H1 (cell line): ENCODE measurements at regions not wholly inside any gene's neighbourhood (a gene's known extent, or its start where the extent isn't known, plus 50 kb on each side); places are given as distances from the start of the nearest gene placed in this dataset.
"Not testable (repeated sequence)": the region's sequence is repeated elsewhere in the genome, so short reads cannot be mapped to it uniquely, and the experiment has no call there.

Experiments used
- CTCF ChIA-PET: fragments of 300-600 bp; sonication (Branson Sonifier 250); formaldehyde crosslinking; loops from one replicate; lab custom pipeline; 2021; ENCODE audit not compliant: partially characterized antibody; lab: Charles Lee
- POLR2A ChIA-PET: fragments of 300-600 bp; sonication (Branson Sonifier 250); formaldehyde crosslinking; loops from one replicate; lab custom pipeline; 2021; ENCODE audit warnings: inconsistent platforms; ENCODE audit not compliant: partially characterized antibody; lab: Charles Lee
- DNase-seq, 2 experiments: peaks; one replicate each; pipeline versions ENCODE4 v3.0.0 to v3.0.0-alpha.2; 2010 to 2022; ENCODE audit warnings: low spot score in 2 of 2, low read depth in 1 of 2, mixed read lengths in 1 of 2
- FAIRE-seq: peaks from 2 replicates; lab custom pipeline; 2011; peaks lifted over from hg19 to GRCh38; lab: Jason Lieb, UNC
- H2AFZ ChIP-seq: 2 replicates; pipeline ENCODE4 v1.8.1; 2012; ENCODE audit warnings: low read length, inconsistent platforms
- H2AK5ac ChIP-seq: 2 replicates; pipeline ENCODE4 v1.6.1; 2013; ENCODE audit warnings: low read depth, low read length
- H2BK120ac ChIP-seq: replicated peaks from 2 replicates; pipeline ENCODE3; 2013; ENCODE audit warnings: low read depth, low read length, inconsistent platforms
- H2BK12ac ChIP-seq: 2 replicates; pipeline ENCODE4 v1.6.1; 2013; ENCODE audit warnings: low read depth, low read length
- H2BK15ac ChIP-seq: 2 replicates; pipeline ENCODE4 v1.6.1; 2013; ENCODE audit warnings: low read length
- H2BK20ac ChIP-seq: 2 replicates; pipeline ENCODE4 v1.6.1; 2013; ENCODE audit warnings: low read length
- H2BK5ac ChIP-seq: 2 replicates; pipeline ENCODE4 v1.6.1; 2013; ENCODE audit warnings: low read depth, low read length
- H3K14ac ChIP-seq: 2 replicates; pipeline ENCODE4 v1.6.1; 2013; ENCODE audit warnings: inconsistent platforms; ENCODE audit not compliant: insufficient read length
- H3K18ac ChIP-seq: 2 replicates; pipeline ENCODE4 v1.6.1; 2013; ENCODE audit warnings: low read length; ENCODE audit errors: extremely low read depth
- H3K23ac ChIP-seq: 2 replicates; pipeline ENCODE4 v1.6.1; 2013; ENCODE audit warnings: inconsistent platforms; ENCODE audit not compliant: insufficient read length
- H3K23me2 ChIP-seq: 2 replicates; pipeline ENCODE4 v1.6.1; 2013; ENCODE audit warnings: low read depth, low read length
- H3K27ac ChIP-seq: 2 replicates; pipeline ENCODE4 v1.6.1; 2011; ENCODE audit warnings: low read depth, low read length, inconsistent platforms
- H3K27me3 ChIP-seq, 4 experiments: replicated peaks in 1 of 4; 1 replicate in 1 of 4; 2 replicates in 3 of 4; pipeline versions ENCODE4 v1.6.1 to v1.8.1; 2011 to 2013; ENCODE audit warnings: low read length in 3 of 4, mild to moderate bottlenecking in 3 of 4, inconsistent platforms in 2 of 4, mixed read lengths in 2 of 4, moderate library complexity in 1 of 4; ENCODE audit not compliant: control insufficient read depth in 3 of 4, insufficient read depth in 3 of 4; ENCODE audit errors: extremely low read depth in 1 of 4
- H3K36me3 ChIP-seq, 4 experiments: 2 replicates each; pipeline versions ENCODE4 v1.6.1 to v1.8.1; 2011 to 2013; ENCODE audit warnings: mild to moderate bottlenecking in 4 of 4, low read length in 3 of 4, moderate library complexity in 2 of 4, control low read depth in 1 of 4, inconsistent platforms in 1 of 4; ENCODE audit not compliant: insufficient read depth in 4 of 4, control insufficient read depth in 2 of 4
- H3K4ac ChIP-seq: replicated peaks from 2 replicates; pipeline ENCODE3; 2013; ENCODE audit warnings: low read length, low read depth, mixed read lengths, inconsistent platforms; ENCODE audit not compliant: insufficient read length
- H3K4me1 ChIP-seq, 4 experiments: replicated peaks in 1 of 4; 1 replicate in 1 of 4; 2 replicates in 3 of 4; pipeline versions ENCODE4 v1.6.1 to v1.8.1; 2011 to 2013; ENCODE audit warnings: low read length in 3 of 4, inconsistent platforms in 2 of 4, mixed read lengths in 1 of 4; ENCODE audit not compliant: insufficient read depth in 4 of 4, control insufficient read depth in 3 of 4
- H3K4me2 ChIP-seq, 2 experiments: 2 replicates each; pipeline versions ENCODE4 v1.6.1 to v1.8.1; 2011 to 2013; ENCODE audit warnings: low read depth in 2 of 2, low read length in 2 of 2, control low read depth in 1 of 2, inconsistent platforms in 1 of 2, mild to moderate bottlenecking in 1 of 2; ENCODE audit not compliant: insufficient read depth in 1 of 2
- H3K4me3 ChIP-seq, 4 experiments: fragments of 200-600, 300-600 bp in 1 of 4; sonication (generic), shearing (Covaris generic), sonication (Bioruptor Twin) in 1 of 4; 2 replicates each; pipeline versions ENCODE4 v1.5.1 to v1.8.1; 2011 to 2016; ENCODE audit warnings: low read length in 4 of 4, low read depth in 3 of 4, control low read depth in 2 of 4, inconsistent platforms in 2 of 4, mild to moderate bottlenecking in 2 of 4, mixed read lengths in 1 of 4, moderate library complexity in 1 of 4; ENCODE audit not compliant: insufficient read depth in 2 of 4; ENCODE audit errors: extremely low read depth in 1 of 4
- H3K56ac ChIP-seq: replicated peaks from 2 replicates; pipeline ENCODE3; 2013; ENCODE audit warnings: low read depth, mild to moderate bottlenecking, mixed read lengths, low read length, inconsistent platforms; ENCODE audit not compliant: insufficient read length
- H3K79me1 ChIP-seq: 2 replicates; pipeline ENCODE4 v1.6.1; 2013; ENCODE audit warnings: low read depth, low read length, control low read depth
- H3K79me2 ChIP-seq, 2 experiments: 2 replicates each; pipeline versions ENCODE4 v1.6.1 to v1.8.1; 2012 to 2013; ENCODE audit warnings: low read length in 2 of 2, mild to moderate bottlenecking in 2 of 2, inconsistent platforms in 1 of 2; ENCODE audit not compliant: insufficient read depth in 2 of 2, control insufficient read depth in 1 of 2
- H3K9ac ChIP-seq, 4 experiments: replicated peaks in 1 of 4; 1 replicate in 1 of 4; 2 replicates in 3 of 4; pipeline versions ENCODE4 v1.6.1 to v1.8.1; 2011 to 2013; ENCODE audit warnings: low read depth in 3 of 4, low read length in 3 of 4, control low read depth in 2 of 4, mild to moderate bottlenecking in 2 of 4, moderate library complexity in 2 of 4, inconsistent platforms in 1 of 4; ENCODE audit errors: extremely low read depth in 1 of 4
- H3K9me3 ChIP-seq, 2 experiments: 2 replicates each; pipeline versions ENCODE4 v1.6.1 to v1.8.1; 2012 to 2013; ENCODE audit warnings: mild to moderate bottlenecking in 2 of 2, moderate library complexity in 2 of 2, control low read depth in 1 of 2, inconsistent platforms in 1 of 2, low read depth in 1 of 2, low read length in 1 of 2, mixed read lengths in 1 of 2; ENCODE audit not compliant: insufficient read depth in 2 of 2
- H4K20me1 ChIP-seq, 2 experiments: replicated peaks in 1 of 2; 2 replicates each; pipeline versions ENCODE3 to v1.8.1; 2011 to 2013; ENCODE audit warnings: inconsistent platforms in 2 of 2, low read length in 2 of 2, mild to moderate bottlenecking in 1 of 2; ENCODE audit not compliant: insufficient read depth in 2 of 2, control insufficient read depth in 1 of 2
- H4K5ac ChIP-seq: 2 replicates; pipeline ENCODE4 v1.6.1; 2013; ENCODE audit warnings: low read length, low read depth, mixed read lengths, inconsistent platforms; ENCODE audit not compliant: insufficient read length
- H4K8ac ChIP-seq: 2 replicates; pipeline ENCODE4 v1.8.0; 2013; ENCODE audit warnings: mild to moderate bottlenecking, moderate library complexity, low read length, inconsistent platforms; ENCODE audit not compliant: insufficient read depth; ENCODE audit errors: extremely low read depth
- H4K91ac ChIP-seq: replicated peaks from 2 replicates; pipeline ENCODE3; 2013; ENCODE audit warnings: low read length, mixed read lengths, inconsistent platforms; ENCODE audit not compliant: insufficient read length
- HDAC6 ChIP-seq: IDR thresholded peaks from one replicate; pipeline ENCODE4 v1.7.1; 2012; ENCODE audit warnings: low read depth, mild to moderate bottlenecking, inconsistent platforms, low read length, moderate library complexity
- KDM1A ChIP-seq: fragments of 200-600, 300-600 bp; sonication (generic); IDR thresholded peaks from 2 replicates; pipeline ENCODE4 v1.7.1; 2016; ENCODE audit warnings: mild to moderate bottlenecking, low read length, borderline replicate concordance
- WGBS, 2 experiments: shearing (Covaris generic) in 1 of 2; methylation state at CpG; one replicate each; pipeline versions ENCODE4 v1.1.6 to v1.1.7; 2013 to 2015; ENCODE audit warnings: low lambda C conversion rate in 2 of 2, mixed read lengths in 2 of 2, inconsistent platforms in 1 of 2, low coverage in 1 of 2, missing lambda C conversion rate in 1 of 2; ENCODE audit not compliant: insufficient replicate concordance in 2 of 2, insufficient coverage in 1 of 2, insufficient read length in 1 of 2; ENCODE audit errors: extremely low coverage in 1 of 2, missing lambda C conversion rate in 1 of 2; 5-methylcytosine and 5-hydroxymethylcytosine counted together

GRCh38 chr5:163898873-163899272, 393.5 kb downstream of the MAT2B start:
- H3K27ac ChIP-seq, result no peak overlapping the region
- no peak overlapping the region for H4K5ac ChIP-seq
- DNase-seq (no peak), FAIRE-seq (no peak)
- no peak overlapping the region for H3K18ac ChIP-seq
- no peaks in the 10 kb centered on the region; a peak in 1 of 7 replicates for H3K4me1 ChIP-seq
- H3K4me3 ChIP-seq, result no peak overlapping the region
- no peak overlapping the region for H2BK12ac ChIP-seq
- no peak overlapping the region for H3K23ac ChIP-seq
- H2BK120ac ChIP-seq, result no peak overlapping the region
- H3K23me2 ChIP-seq, result no peaks in the 10 kb centered on the region
- no peak overlapping the region for H3K4me2 ChIP-seq
- H3K9me3 ChIP-seq, result peaks cover 0 to 3% of the 10 kb centered on the region in 2 experiments; a peak in 1 of 4 replicates
- no peak overlapping the region for H3K14ac ChIP-seq
- H2BK5ac ChIP-seq, result no peak overlapping the region
- H2AK5ac ChIP-seq, result no peak overlapping the region
- no peak overlapping the region for H2BK15ac ChIP-seq
- no peak overlapping the region for H4K8ac ChIP-seq
- H3K36me3 ChIP-seq, result no peaks in the 10 kb centered on the region
- H3K4ac ChIP-seq, result no peak overlapping the region
- no peak overlapping the region for H3K56ac ChIP-seq
- TF ChIP-seq HDAC6, result no peak
- TF ChIP-seq KDM1A, result no peak
- H2BK20ac ChIP-seq, result no peak overlapping the region
- H4K20me1 ChIP-seq, result no peaks in the 10 kb centered on the region
- ChIA-PET CTCF (interaction anchor here (2.0 kb wide), 1 partner anchor 10 kb away, joined by 7 read pairs; no protein-coding TSS in a partner anchor), POLR2A (no interaction called here)
- H3K79me1 ChIP-seq, result no peaks in the 10 kb centered on the region
- H2AFZ ChIP-seq, result no peak overlapping the region
- no peak overlapping the region for H4K91ac ChIP-seq
- H3K9ac ChIP-seq, result no peak overlapping the region
- no peaks in the 10 kb centered on the region for H3K79me2 ChIP-seq
- no peaks in the 10 kb centered on the region for H3K27me3 ChIP-seq

- H3K27ac ChIP-seq, H3K4me1 ChIP-seq, H3K23me2 ChIP-seq, H3K79me2 ChIP-seq, H3K4me2 ChIP-seq, H3K4me3 ChIP-seq, H2BK12ac ChIP-seq, H2AFZ ChIP-seq, H2AK5ac ChIP-seq, H4K5ac ChIP-seq, H3K23ac ChIP-seq, H4K20me1 ChIP-seq, H3K9ac ChIP-seq, H4K8ac ChIP-seq, POLR2A ChIA-PET, H2BK20ac ChIP-seq, CTCF ChIA-PET, H3K18ac ChIP-seq, H3K27me3 ChIP-seq, FAIRE-seq, H2BK120ac ChIP-seq, H3K9me3 ChIP-seq, H4K91ac ChIP-seq, H3K56ac ChIP-seq, DNase-seq, H3K4ac ChIP-seq, H2BK5ac ChIP-seq, H2BK15ac ChIP-seq, H3K14ac ChIP-seq, H3K79me1 ChIP-seq, H3K36me3 ChIP-seq: not testable (repeated sequence)
- 87% methylated on average over 1 of the region's 1 CpG; no CpG with 5 or more reads in 1 of the 2 experiments for WGBS, 2 experiments
Measured at GRCh38 chr5:163907783-163908182, 402.4 kb downstream of the MAT2B start.
